IMR-90 (cell line): ENCODE measurements at regions not wholly inside any gene's neighbourhood (a gene's known extent, or its start where the extent isn't known, plus 50 kb on each side); places are given as distances from the start of the nearest gene placed in this dataset.

Experiments
- ATAC-seq: fragments of 200-7000 bp; cut with Tn5 transposase; 2 replicates; pipeline ENCODE4 v1.9.1; 2020; ENCODE audit warnings: low read depth, mild to moderate bottlenecking, moderate library complexity
- BruUV-seq: library from RNA; stranded (reverse); fragments of 400-500 nt; replicated peaks from 2 replicates; lab custom pipeline; 2021; lab: Mats Ljungman, UMichigan
- CTCF ChIA-PET: fragments of 300-600 bp; formaldehyde crosslinking; extraction: SDS; loops from one replicate; lab custom pipeline; 2021; ENCODE audit warnings: antibody characterized with exemption; lab: Yijun Ruan, JAX
- POLR2A ChIA-PET: fragments of 300-600 bp; sonication (Branson Sonifier 250); formaldehyde crosslinking; loops from one replicate; lab custom pipeline; 2022; ENCODE audit warnings: antibody characterized with exemption; ENCODE audit not compliant: unreplicated experiment; lab: Charles Lee
- DNase-seq: peaks from one replicate; pipeline ENCODE4 v3.0.0; 2013
- H2AFZ ChIP-seq: replicated peaks from 2 replicates; pipeline ENCODE3; 2013; ENCODE audit warnings: low read length, mild to moderate bottlenecking; ENCODE audit not compliant: poor library complexity
- H2AK5ac ChIP-seq: 2 replicates; pipeline ENCODE4 v1.6.1; 2013; ENCODE audit warnings: low read depth, low read length, inconsistent platforms
- H2AK9ac ChIP-seq: replicated peaks from 2 replicates; pipeline ENCODE3; 2013; ENCODE audit warnings: mild to moderate bottlenecking, low read depth, low read length, moderate library complexity; ENCODE audit not compliant: poor library complexity
- H2BK120ac ChIP-seq: 2 replicates; pipeline ENCODE4 v1.6.1; 2013; ENCODE audit warnings: low read depth, low read length, inconsistent platforms
- H2BK15ac ChIP-seq: 3 replicates; pipeline ENCODE4 v1.6.1; 2013; ENCODE audit warnings: low read depth, low read length, inconsistent platforms
- H2BK20ac ChIP-seq: 2 replicates; pipeline ENCODE4 v1.6.1; 2013; ENCODE audit warnings: low read depth, mild to moderate bottlenecking, inconsistent platforms, low read length, moderate library complexity
- H2BK5ac ChIP-seq: 2 replicates; pipeline ENCODE4 v1.6.1; 2013; ENCODE audit warnings: mild to moderate bottlenecking, low read depth, low read length, inconsistent platforms; ENCODE audit not compliant: poor library complexity, severe bottlenecking
- H3K14ac ChIP-seq: replicated peaks from 2 replicates; pipeline ENCODE4 v1.6.1; 2013; ENCODE audit warnings: low read depth, low read length, inconsistent platforms
- H3K18ac ChIP-seq: 2 replicates; pipeline ENCODE4 v1.6.1; 2013; ENCODE audit warnings: low read depth, low read length, control low read depth
- H3K23ac ChIP-seq: 2 replicates; pipeline ENCODE4 v1.6.1; 2013; ENCODE audit warnings: low read depth, low read length, inconsistent platforms
- H3K27ac ChIP-seq: 2 replicates; pipeline ENCODE4 v1.5.1; 2013; ENCODE audit warnings: mild to moderate bottlenecking, control low read depth, low read length; ENCODE audit not compliant: insufficient read depth
- H3K27me3 ChIP-seq: 2 replicates; pipeline ENCODE4 v1.6.1; 2013; ENCODE audit warnings: low read length; ENCODE audit not compliant: control insufficient read depth, insufficient read depth
- H3K36me3 ChIP-seq: 2 replicates; pipeline ENCODE4 v1.6.1; 2013; ENCODE audit warnings: low read length, mixed read lengths; ENCODE audit not compliant: control insufficient read depth, insufficient read depth
- H3K4ac ChIP-seq: 2 replicates; pipeline ENCODE4 v1.6.1; 2013; ENCODE audit warnings: low read depth, low read length, inconsistent platforms
- H3K4me1 ChIP-seq: 2 replicates; pipeline ENCODE4 v1.6.1; 2013; ENCODE audit warnings: low read length, mixed read lengths; ENCODE audit not compliant: control insufficient read depth, insufficient read depth
- H3K4me2 ChIP-seq: 2 replicates; pipeline ENCODE4 v1.6.1; 2013; ENCODE audit warnings: low read depth, mild to moderate bottlenecking, control low read depth, low read length, moderate library complexity
- H3K4me3 ChIP-seq: 2 replicates; pipeline ENCODE4 v1.5.1; 2013; ENCODE audit warnings: low read depth, mild to moderate bottlenecking, control low read depth, low read length, moderate library complexity; ENCODE audit not compliant: insufficient read depth
- H3K56ac ChIP-seq: 2 replicates; pipeline ENCODE4 v1.6.1; 2013; ENCODE audit warnings: low read length, inconsistent platforms; ENCODE audit not compliant: insufficient read depth; ENCODE audit errors: extremely low read depth
- H3K79me1 ChIP-seq, 2 experiments: 2 replicates each; pipeline ENCODE4 v1.6.1; 2013; ENCODE audit warnings: low read length in 2 of 2, inconsistent platforms in 1 of 2, low read depth in 1 of 2
- H3K9ac ChIP-seq: 2 replicates; pipeline ENCODE4 v1.6.1; 2013; ENCODE audit warnings: low read depth, low read length, control low read depth
- H3K9me1 ChIP-seq: 2 replicates; pipeline ENCODE4 v1.6.1; 2013; ENCODE audit warnings: low read length, inconsistent platforms; ENCODE audit not compliant: insufficient read depth
- H3K9me3 ChIP-seq: 2 replicates; pipeline ENCODE4 v1.6.1; 2013; ENCODE audit warnings: low read length; ENCODE audit not compliant: control insufficient read depth, insufficient read depth
- H4K20me1 ChIP-seq: 2 replicates; pipeline ENCODE4 v1.6.1; 2013; ENCODE audit warnings: low read length, inconsistent platforms; ENCODE audit not compliant: insufficient read depth
- H4K5ac ChIP-seq: 2 replicates; pipeline ENCODE4 v1.6.1; 2013; ENCODE audit warnings: mild to moderate bottlenecking, low read depth, low read length, control low read depth
- H4K8ac ChIP-seq, 2 experiments: 2 replicates each; pipeline ENCODE4 v1.6.1; 2013; ENCODE audit warnings: low read depth in 2 of 2, low read length in 2 of 2, control low read depth in 1 of 2, inconsistent platforms in 1 of 2
- H4K91ac ChIP-seq: 2 replicates; pipeline ENCODE4 v1.6.1; 2013; ENCODE audit warnings: low read depth, low read length, inconsistent platforms; ENCODE audit not compliant: insufficient read depth
- BHLHE40 ChIP-seq: fragments of 150-350 bp; IDR thresholded peaks from 2 replicates; pipeline ENCODE4 v1.6.1; 2016; ENCODE audit warnings: mild to moderate bottlenecking, low read depth, low read length
- CEBPB ChIP-seq: IDR thresholded peaks from 2 replicates; pipeline ENCODE4 v1.6.1; 2012; ENCODE audit warnings: low read depth, low read length, improper control_type of control experiment
- CHD1 ChIP-seq: IDR thresholded peaks from 2 replicates; pipeline ENCODE4 v1.6.1; 2012; ENCODE audit warnings: low read depth, low read length, improper control_type of control experiment
- CTCF ChIP-seq: conservative IDR thresholded peaks from 2 replicates; pipeline ENCODE4 v1.5.1; 2012; ENCODE audit warnings: mild to moderate bottlenecking, low read depth, low read length, improper control_type of control experiment
- ELK1 ChIP-seq: fragments of 150-350 bp; IDR thresholded peaks from 2 replicates; pipeline ENCODE4 v1.6.1; 2016; ENCODE audit warnings: low read depth, mild to moderate bottlenecking, low read length, moderate library complexity, borderline replicate concordance
- FOS ChIP-seq: fragments of 150-350 bp; IDR thresholded peaks from 2 replicates; pipeline ENCODE4 v1.6.1; 2016; ENCODE audit warnings: low read depth, low read length
- MAFK ChIP-seq: IDR thresholded peaks from 2 replicates; pipeline ENCODE4 v1.6.1; 2012; ENCODE audit warnings: low read depth, low read length, improper control_type of control experiment
- MAZ ChIP-seq: IDR thresholded peaks from 2 replicates; pipeline ENCODE4 v1.6.1; 2012; ENCODE audit warnings: low read depth, mild to moderate bottlenecking, low read length, improper control_type of control experiment, moderate library complexity, borderline replicate concordance
- MXI1 ChIP-seq: IDR thresholded peaks from 2 replicates; pipeline ENCODE4 v1.6.1; 2012; ENCODE audit warnings: low read depth, mild to moderate bottlenecking, low read length, moderate library complexity, borderline replicate concordance
- NFE2L2 ChIP-seq: fragments of 150-350 bp; IDR thresholded peaks from 2 replicates; pipeline ENCODE4 v1.6.1; 2016; ENCODE audit warnings: low read depth, mild to moderate bottlenecking, low read length
- POLR2A ChIP-seq: IDR thresholded peaks from 2 replicates; pipeline ENCODE4 v1.6.1; 2012; ENCODE audit warnings: mild to moderate bottlenecking, low read depth, low read length
- RAD21 ChIP-seq: IDR thresholded peaks from 2 replicates; pipeline ENCODE4 v1.6.1; 2012; ENCODE audit warnings: low read length, improper control_type of control experiment
- RCOR1 ChIP-seq: IDR thresholded peaks from 2 replicates; pipeline ENCODE4 v1.6.1; 2012; ENCODE audit warnings: mild to moderate bottlenecking, low read length, improper control_type of control experiment; ENCODE audit not compliant: insufficient replicate concordance
- RFX5 ChIP-seq: IDR thresholded peaks from 2 replicates; pipeline ENCODE4 v1.8.0; 2012; ENCODE audit warnings: low read depth, mild to moderate bottlenecking, low read length, moderate library complexity
- SMC3 ChIP-seq: fragments of 150-350 bp; IDR thresholded peaks from 2 replicates; pipeline ENCODE4 v1.6.1; 2016; ENCODE audit warnings: low read depth, mild to moderate bottlenecking, antibody characterized with exemption, low read length, moderate library complexity
- USF2 ChIP-seq: fragments of 150-350 bp; IDR thresholded peaks from 2 replicates; pipeline ENCODE4 v1.6.1; 2017; ENCODE audit warnings: mild to moderate bottlenecking, antibody characterized with exemption, low read length, low read depth
- WGBS, 2 experiments: methylation state at CpG; one replicate each; pipeline versions ENCODE4 v1.1.5 to v1.1.7; 2013; ENCODE audit warnings: missing lambda C conversion rate in 2 of 2; ENCODE audit not compliant: insufficient read length in 1 of 2; ENCODE audit errors: extremely low coverage in 2 of 2; 5-methylcytosine and 5-hydroxymethylcytosine counted together
- dilution Hi-C: fragments of 300-500 bp; cut with HindIII; formaldehyde crosslinking; loops from one replicate; pipeline ENCODE4 v1.14.3; 2018; ENCODE audit warnings: low sequenced_read_pairs; ENCODE audit not compliant: unreplicated experiment
- in situ Hi-C: fragments of 300-500 bp; cut with MboI; formaldehyde crosslinking; loops from 3 replicates; pipeline ENCODE4 v1.14.3; 2019; ENCODE audit warnings: low sequenced_read_pairs, inconsistent platforms, mixed read lengths
- intact Hi-C: fragments of 100-400 bp; cut with micrococcal nuclease; formaldehyde crosslinking; loops from 2 replicates; pipeline ENCODE4 v1.10.0; 2022

GRCh38 chrX:113726898-113727297, 857.0 kb upstream of the HTR2C start:
- CTCF ChIA-PET: interaction anchor here (1.0 kb wide), 1 partner anchor 49 kb away, joined by 3 read pairs; no protein-coding TSS in a partner anchor
- intact Hi-C loops: no loop called here
- ATAC-seq: no peak
- Histone ChIP-seq H4K5ac (no peak overlapping the region), H2AK9ac (no peak overlapping the region), H3K27me3 (no peaks in the 10 kb centered on the region), H2BK120ac (no peak overlapping the region), H2BK15ac (no peak overlapping the region), H3K4me3 (no peak overlapping the region), H3K4me2 (no peak overlapping the region), H2AK5ac (no peak overlapping the region), H3K9ac (no peak overlapping the region), H4K91ac (no peak overlapping the region), H3K4me1 (no peaks in the 10 kb centered on the region), H3K18ac (no peak overlapping the region), H3K36me3 (no peaks in the 10 kb centered on the region), H3K79me1 (no peaks in the 10 kb centered on the region), H3K23ac (no peak overlapping the region), H3K14ac (no peak overlapping the region), H4K8ac (no peak overlapping the region), H2AFZ (no peak overlapping the region), H3K4ac (no peak overlapping the region), H3K27ac (no peak overlapping the region), H2BK5ac (no peak overlapping the region), H3K9me1 (no peaks in the 10 kb centered on the region), H3K9me3 (no peaks in the 10 kb centered on the region), H2BK20ac (no peak overlapping the region), H3K56ac (no peak overlapping the region), H4K20me1 (no peaks in the 10 kb centered on the region)
- DNase-seq: no peak
- in situ Hi-C loops: no loop called here
- TF ChIP-seq CHD1: no peak
- TF ChIP-seq MAZ: no peak
- TF ChIP-seq RCOR1: no peak
- TF ChIP-seq RFX5: no peak
- TF ChIP-seq POLR2A: no peak
- no peak for TF ChIP-seq FOS
- TF ChIP-seq MAFK: no peak
- TF ChIP-seq NFE2L2: no peak
- TF ChIP-seq USF2: no peak
- no peak for TF ChIP-seq CTCF
- TF ChIP-seq CEBPB: no peak
- no peak for TF ChIP-seq RAD21
- TF ChIP-seq SMC3: no peak
- TF ChIP-seq BHLHE40: no peak
- no peak for TF ChIP-seq MXI1
- TF ChIP-seq ELK1: no peak
- no CpG with 5 or more reads among the region's 3 CpGs for WGBS, 2 experiments
- dilution Hi-C loops: no loop called here
- BruUV-seq: no TSS peak
- POLR2A ChIA-PET: no interaction called here
